CD4-positive, CD25-positive, alpha-beta regulatory T cell (primary cell): ENCODE measurements at regions not wholly inside any gene's neighbourhood (a gene's known extent, or its start where the extent isn't known, plus 50 kb on each side); places are given as distances from the start of the nearest gene placed in this dataset.

Source experiments
- ATAC-seq, 2 donors: fragments of 150-1000 bp; cut with Tn5 transposase; one replicate each; pipeline ENCODE4 v1.10.0; 2021; ENCODE audit warnings: low read depth in 2 of 2, moderate number of reproducible peaks in 2 of 2, moderate library complexity in 1 of 2
- DNase-seq, 3 donors: peaks; one replicate each; pipeline versions ENCODE4 v3.0.0 to v3.0.0-alpha.2; 2012 to 2022; ENCODE audit warnings: mixed read lengths in 1 of 3
- H3K27ac ChIP-seq: one replicate; pipeline ENCODE4 v1.7.0; 2013; ENCODE audit warnings: mild to moderate bottlenecking, low read length; ENCODE audit not compliant: insufficient read depth, poor library complexity, severe bottlenecking
- H3K27me3 ChIP-seq: one replicate; pipeline ENCODE4 v1.7.0; 2013; ENCODE audit warnings: low read length; ENCODE audit not compliant: control insufficient read depth, insufficient read depth
- H3K36me3 ChIP-seq: one replicate; pipeline ENCODE4 v1.7.0; 2013; ENCODE audit warnings: mild to moderate bottlenecking, low read length, moderate library complexity; ENCODE audit not compliant: control insufficient read depth, insufficient read depth
- H3K4me1 ChIP-seq: 2 replicates; pipeline ENCODE4 v1.7.0; 2013; ENCODE audit warnings: mild to moderate bottlenecking, low read length; ENCODE audit not compliant: insufficient read depth, control insufficient read depth, poor library complexity, severe bottlenecking
- H3K4me3 ChIP-seq: one replicate; pipeline ENCODE4 v1.7.0; 2013; ENCODE audit warnings: low read depth, mild to moderate bottlenecking, low read length, moderate library complexity
- H3K9me3 ChIP-seq, 2 experiments: 1 replicate in 1 of 2; 2 replicates in 1 of 2; pipeline ENCODE4 v1.7.0; 2013; ENCODE audit warnings: low read length in 2 of 2, mild to moderate bottlenecking in 1 of 2, moderate library complexity in 1 of 2; ENCODE audit not compliant: control insufficient read depth in 2 of 2
- H3K27ac Mint-ChIP-seq, 3 donors: one replicate each; pipeline ENCODE4 v1.8.0; 2020 to 2022; ENCODE audit warnings: mild to moderate bottlenecking in 3 of 3, mixed read lengths in 3 of 3, moderate library complexity in 2 of 3
- H3K27me3 Mint-ChIP-seq: one replicate; pipeline ENCODE4 v1.8.0; 2022; ENCODE audit warnings: mild to moderate bottlenecking, mixed read lengths
- H3K36me3 Mint-ChIP-seq: one replicate; pipeline ENCODE4 v1.8.0; 2020; ENCODE audit warnings: mixed read lengths
- H3K4me1 Mint-ChIP-seq, 4 donors: one replicate each; pipeline ENCODE4 v1.8.0; 2020 to 2022; ENCODE audit warnings: mixed read lengths in 4 of 4, mild to moderate bottlenecking in 1 of 4
- H3K4me3 Mint-ChIP-seq, 4 donors: one replicate each; pipeline ENCODE4 v1.8.0; 2020 to 2022; ENCODE audit warnings: mild to moderate bottlenecking in 4 of 4, mixed read lengths in 4 of 4, moderate library complexity in 3 of 4
- H3K9me3 Mint-ChIP-seq, 7 donors: one replicate each; pipeline ENCODE4 v1.8.0; 2020 to 2022; ENCODE audit warnings: mixed read lengths in 7 of 7, mild to moderate bottlenecking in 3 of 7, moderate library complexity in 2 of 7

DNA sequence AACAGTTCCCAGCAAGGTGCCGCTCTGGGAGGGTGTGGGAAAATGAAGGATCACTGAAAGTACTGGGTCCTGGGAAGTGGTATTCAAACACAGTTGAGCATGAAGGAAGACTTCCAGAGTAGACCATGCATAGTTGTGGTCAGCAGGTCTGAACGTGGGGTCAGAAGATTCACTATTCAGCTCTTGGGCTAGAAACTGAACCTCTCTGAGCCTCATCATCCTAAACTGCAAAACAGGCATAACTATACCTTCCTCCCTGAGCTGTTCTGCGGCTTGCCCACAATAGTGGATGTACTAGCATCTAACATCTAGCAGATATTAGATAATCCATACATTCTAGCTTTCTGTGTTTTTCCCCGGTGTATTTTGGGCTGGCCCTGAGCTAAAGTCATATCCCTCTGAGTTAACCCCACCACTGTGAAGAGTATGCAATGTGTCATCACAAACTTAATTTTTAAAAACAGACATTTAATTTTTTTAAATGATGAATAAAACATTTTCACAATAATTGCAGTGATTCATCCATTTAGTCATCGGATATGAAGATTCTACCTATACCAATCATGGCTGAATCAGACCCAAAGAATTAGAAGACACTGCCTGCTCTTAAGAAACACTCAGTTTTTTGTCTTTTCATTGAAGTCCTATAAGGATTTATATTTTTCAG is 179.1 kb downstream of the BLID start:
- H3K4me1 Mint-ChIP-seq: no peaks in the 10 kb centered on the region
- no peak overlapping the region for H3K4me3 Mint-ChIP-seq
- H3K27me3 Mint-ChIP-seq: peaks cover 5% of the 10 kb centered on the region
- H3K36me3 ChIP-seq: no peaks in the 10 kb centered on the region
- H3K9me3 Mint-ChIP-seq: no peaks in the 10 kb centered on the region
- H3K27ac Mint-ChIP-seq: no peak overlapping the region
- no peaks in the 10 kb centered on the region for H3K36me3 Mint-ChIP-seq
- no peak for DNase-seq
- no peak for ATAC-seq
- no peak overlapping the region for H3K27ac ChIP-seq
- no peaks in the 10 kb centered on the region for H3K9me3 ChIP-seq
- H3K4me1 ChIP-seq: no peaks in the 10 kb centered on the region
- H3K27me3 ChIP-seq: no peaks in the 10 kb centered on the region
- no peak overlapping the region for H3K4me3 ChIP-seq

DNA sequence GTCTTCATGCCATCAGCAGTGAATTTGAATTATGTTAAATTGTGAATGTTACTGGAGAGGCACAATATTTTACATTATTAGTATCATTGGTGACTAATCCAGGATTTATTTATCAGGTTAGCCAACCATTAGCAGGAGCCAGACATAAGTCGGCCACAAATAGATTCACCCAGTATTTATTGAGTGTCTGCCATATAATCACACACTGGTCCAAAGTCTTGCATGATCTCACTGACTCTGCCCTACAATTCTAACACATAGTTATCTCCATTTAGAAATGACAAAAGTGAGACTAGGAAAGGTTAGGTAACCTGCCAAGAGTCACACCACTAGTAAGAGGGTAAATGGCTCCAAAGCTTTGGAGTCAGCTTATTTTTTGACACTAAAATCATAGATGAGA is 179.6 kb downstream of the BLID start:
- H3K36me3 Mint-ChIP-seq: no peaks in the 10 kb centered on the region
- Histone ChIP-seq H3K4me1 (no peaks in the 10 kb centered on the region), H3K9me3 (no peaks in the 10 kb centered on the region), H3K27me3 (no peaks in the 10 kb centered on the region), H3K36me3 (no peaks in the 10 kb centered on the region), H3K4me3 (no peak overlapping the region), H3K27ac (no peak overlapping the region)
- no peak overlapping the region for H3K4me3 Mint-ChIP-seq
- H3K27me3 Mint-ChIP-seq: peaks cover 6% of the 10 kb centered on the region
- no peaks in the 10 kb centered on the region for H3K9me3 Mint-ChIP-seq
- H3K27ac Mint-ChIP-seq: no peak overlapping the region
- no peaks in the 10 kb centered on the region for H3K4me1 Mint-ChIP-seq
- DNase-seq: no peak
- no peak for ATAC-seq

DNA sequence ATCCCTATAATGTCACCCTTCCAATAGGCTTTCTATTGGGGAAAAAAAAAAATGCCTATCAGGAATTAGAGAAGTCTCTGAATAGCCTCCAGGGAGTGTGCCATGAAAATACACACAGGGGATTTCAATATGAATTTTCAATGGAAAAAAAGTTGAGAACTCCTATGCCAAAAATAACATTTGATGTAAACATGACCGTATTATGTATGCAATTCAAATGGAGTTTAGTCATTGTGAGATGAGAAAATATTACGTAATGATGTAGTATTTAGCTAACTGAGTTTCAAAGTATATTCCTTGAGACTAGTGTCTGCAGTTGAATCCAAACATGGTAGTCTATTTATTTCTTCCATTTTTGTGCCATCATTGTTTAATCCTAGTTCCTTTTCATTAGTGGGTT is 182.3 kb downstream of the BLID start:
- H3K27me3 Mint-ChIP-seq: peaks cover 6% of the 10 kb centered on the region
- DNase-seq: no peak
- Histone ChIP-seq H3K4me3 (no peak overlapping the region), H3K36me3 (no peaks in the 10 kb centered on the region), H3K27me3 (peaks cover 1% of the 10 kb centered on the region), H3K4me1 (no peaks in the 10 kb centered on the region), H3K27ac (no peak overlapping the region), H3K9me3 (no peaks in the 10 kb centered on the region)
- no peak for ATAC-seq
- no peak overlapping the region for H3K27ac Mint-ChIP-seq
- no peaks in the 10 kb centered on the region for H3K4me1 Mint-ChIP-seq
- H3K36me3 Mint-ChIP-seq: no peaks in the 10 kb centered on the region
- no peak overlapping the region for H3K4me3 Mint-ChIP-seq
- no peaks in the 10 kb centered on the region for H3K9me3 Mint-ChIP-seq

DNA sequence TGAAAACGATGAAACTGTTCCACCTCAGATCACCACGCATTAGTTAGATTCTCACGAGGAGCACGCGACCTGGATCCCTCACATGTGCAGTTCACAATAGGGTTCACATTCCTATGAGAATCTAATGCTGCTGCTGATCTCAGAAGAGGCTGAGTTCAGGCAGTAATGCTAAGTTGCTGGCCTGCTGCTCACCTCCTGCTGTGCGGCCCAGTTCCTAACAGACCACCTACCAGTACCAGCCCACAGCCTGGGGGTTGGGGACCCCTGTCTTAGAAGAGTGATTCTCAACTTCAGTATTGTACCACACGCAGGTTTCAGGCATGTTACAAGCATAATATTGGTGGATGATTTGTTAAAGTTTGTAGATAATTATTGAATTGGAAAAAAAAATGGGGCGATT is 182.7 kb downstream of the BLID start:
- Mint-ChIP-seq H3K4me3 (no peak overlapping the region), H3K4me1 (no peaks in the 10 kb centered on the region), H3K27me3 (peaks cover 6% of the 10 kb centered on the region), H3K36me3 (no peaks in the 10 kb centered on the region), H3K27ac (no peak overlapping the region), H3K9me3 (no peaks in the 10 kb centered on the region)
- peaks cover 1% of the 10 kb centered on the region for H3K27me3 ChIP-seq
- no peaks in the 10 kb centered on the region for H3K36me3 ChIP-seq
- no peak for ATAC-seq
- H3K27ac ChIP-seq: no peak overlapping the region
- H3K4me1 ChIP-seq: no peaks in the 10 kb centered on the region
- no peak for DNase-seq
- H3K4me3 ChIP-seq: no peak overlapping the region
- H3K9me3 ChIP-seq: no peaks in the 10 kb centered on the region

- Histone ChIP-seq H3K27me3 (peaks cover 1% of the 10 kb centered on the region), H3K27ac (no peak overlapping the region), H3K36me3 (no peaks in the 10 kb centered on the region), H3K9me3 (no peaks in the 10 kb centered on the region), H3K4me3 (no peak overlapping the region), H3K4me1 (no peaks in the 10 kb centered on the region)
- H3K9me3 Mint-ChIP-seq: no peaks in the 10 kb centered on the region
- ATAC-seq: no peak
- H3K36me3 Mint-ChIP-seq: no peaks in the 10 kb centered on the region
- H3K27ac Mint-ChIP-seq: no peak overlapping the region
- H3K27me3 Mint-ChIP-seq: peaks cover 6% of the 10 kb centered on the region
- DNase-seq: no peak
- no peaks in the 10 kb centered on the region for H3K4me1 Mint-ChIP-seq
- no peak overlapping the region for H3K4me3 Mint-ChIP-seq
Measured at GRCh38 chr11:121932646-121933185, 183.3 kb downstream of the BLID start.

- Mint-ChIP-seq H3K4me1 (no peaks in the 10 kb centered on the region), H3K27ac (no peak overlapping the region), H3K9me3 (no peaks in the 10 kb centered on the region), H3K27me3 (peaks cover 6% of the 10 kb centered on the region), H3K4me3 (no peak overlapping the region), H3K36me3 (no peaks in the 10 kb centered on the region)
- DNase-seq: no peak
- ATAC-seq: no peak
- Histone ChIP-seq H3K27ac (no peak overlapping the region), H3K9me3 (no peaks in the 10 kb centered on the region), H3K36me3 (no peaks in the 10 kb centered on the region), H3K4me1 (no peaks in the 10 kb centered on the region), H3K4me3 (no peak overlapping the region), H3K27me3 (peaks cover 1% of the 10 kb centered on the region)
Measured at GRCh38 chr11:121931748-121932352, 184.2 kb downstream of the BLID start.

DNA sequence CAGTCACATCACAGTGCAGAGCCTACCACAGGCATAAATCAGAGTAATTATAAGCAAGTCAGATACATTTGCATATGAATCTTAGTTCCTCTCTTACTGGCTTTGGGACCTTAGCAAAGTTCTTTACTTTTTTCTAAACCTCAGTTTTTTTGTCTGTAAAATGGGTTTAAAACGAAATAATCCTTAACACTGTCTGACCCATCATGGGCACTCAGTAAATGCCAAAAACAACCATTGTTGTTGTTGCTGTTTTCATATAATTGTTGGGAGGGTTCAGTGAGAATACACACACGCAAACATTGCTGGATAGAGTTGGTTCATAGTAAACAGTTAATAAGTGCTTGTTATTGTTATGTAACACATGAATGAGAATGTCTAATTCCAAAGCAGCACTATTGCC is 184.9 kb downstream of the BLID start:
- H3K27me3 ChIP-seq: peaks cover 1% of the 10 kb centered on the region
- DNase-seq (no peak), ATAC-seq (no peak)
- H3K4me3 ChIP-seq: no peak overlapping the region
- H3K27ac ChIP-seq: no peak overlapping the region
- Mint-ChIP-seq H3K9me3 (no peaks in the 10 kb centered on the region), H3K36me3 (no peaks in the 10 kb centered on the region), H3K4me3 (no peak overlapping the region), H3K4me1 (no peaks in the 10 kb centered on the region), H3K27me3 (peaks cover 6% of the 10 kb centered on the region), H3K27ac (no peak overlapping the region)
- H3K36me3 ChIP-seq: no peaks in the 10 kb centered on the region
- no peaks in the 10 kb centered on the region for H3K9me3 ChIP-seq
- H3K4me1 ChIP-seq: no peaks in the 10 kb centered on the region
